GM10266 (cell line): ENCODE measurements at regions not wholly inside any gene's neighbourhood (a gene's known extent, or its start where the extent isn't known, plus 50 kb on each side); places are given as distances from the start of the nearest gene placed in this dataset.

ENCODE experiments used
- DNase-seq: peaks from one replicate; pipeline ENCODE4 v3.0.0; 2012; ENCODE audit errors: extremely low spot score
- CTCF ChIP-seq: IDR thresholded peaks from 2 replicates; pipeline ENCODE4 v1.5.1; 2012; ENCODE audit warnings: mild to moderate bottlenecking, low read depth; ENCODE audit not compliant: control insufficient read depth, insufficient read depth; ENCODE audit errors: missing control alignments

- no peak for TF ChIP-seq CTCF
- DNase-seq = no peak
These were observed 1234.8 kb upstream of the C9orf72 start for GRCh38 chr9:28808042-28808441.

- TF ChIP-seq CTCF = no peak
- DNase-seq = no peak
These were observed 1237.3 kb upstream of the C9orf72 start for GRCh38 chr9:28810388-28811075.

GRCh38 chr9:28820741-28821140 is 1247.5 kb upstream of the C9orf72 start:
- DNase-seq = no peak
- no peak for TF ChIP-seq CTCF

GRCh38 chr9:28821240-28821639 is 1248.0 kb upstream of the C9orf72 start:
- no peak for DNase-seq
- no peak for TF ChIP-seq CTCF

- DNase-seq = no peak
- TF ChIP-seq CTCF = no peak
These were observed 1251.2 kb upstream of the C9orf72 start for GRCh38 chr9:28824432-28824963.

GRCh38 chr9:28832168-28832770 is 1259.0 kb upstream of the C9orf72 start:
- no peak for DNase-seq
- no peak for TF ChIP-seq CTCF

- DNase-seq = no peak
- TF ChIP-seq CTCF = no peak
These were observed 1260.9 kb upstream of the C9orf72 start for GRCh38 chr9:28834156-28834555.
